ENCODE measurements at regions not wholly inside any gene's neighbourhood (a gene's known extent, or its start where the extent isn't known, plus 50 kb on each side); places are given as distances from the start of the nearest gene placed in this dataset.

DNA sequence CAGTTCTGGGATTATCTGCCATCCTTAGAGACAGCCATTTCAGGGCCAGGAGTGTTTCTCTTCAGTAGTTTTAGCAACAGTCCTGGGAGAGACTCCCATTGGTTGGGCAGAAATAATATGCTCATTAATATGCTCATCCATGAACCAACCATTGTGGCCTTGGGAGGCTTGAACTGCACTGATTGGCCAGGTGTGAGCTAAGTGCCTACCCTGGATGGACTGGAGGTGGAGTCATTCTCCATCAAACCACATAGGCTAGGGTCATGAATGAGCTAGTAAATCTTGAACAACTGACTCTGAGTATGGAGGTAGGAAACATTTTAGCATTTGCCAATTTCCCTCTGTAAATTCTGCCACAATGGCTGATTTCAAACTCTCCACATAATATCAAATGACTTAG is 70.2 kb upstream of the ZFP64 start:
- no peak overlapping the region for H3K4me3 Mint-ChIP-seq (ENCODE audit: low read depth)
- peaks cover 3% of the 10 kb centered on the region for H3K9me3 Mint-ChIP-seq (ENCODE audit: low read depth)
- peaks cover 1% of the 10 kb centered on the region for H3K36me3 Mint-ChIP-seq (ENCODE audit: insufficient read depth)
- H3K27ac Mint-ChIP-seq = no peak overlapping the region
- peaks cover 2% of the 10 kb centered on the region for H3K4me1 Mint-ChIP-seq (ENCODE audit: low read depth)
- TF ChIP-seq, protein P1, sequence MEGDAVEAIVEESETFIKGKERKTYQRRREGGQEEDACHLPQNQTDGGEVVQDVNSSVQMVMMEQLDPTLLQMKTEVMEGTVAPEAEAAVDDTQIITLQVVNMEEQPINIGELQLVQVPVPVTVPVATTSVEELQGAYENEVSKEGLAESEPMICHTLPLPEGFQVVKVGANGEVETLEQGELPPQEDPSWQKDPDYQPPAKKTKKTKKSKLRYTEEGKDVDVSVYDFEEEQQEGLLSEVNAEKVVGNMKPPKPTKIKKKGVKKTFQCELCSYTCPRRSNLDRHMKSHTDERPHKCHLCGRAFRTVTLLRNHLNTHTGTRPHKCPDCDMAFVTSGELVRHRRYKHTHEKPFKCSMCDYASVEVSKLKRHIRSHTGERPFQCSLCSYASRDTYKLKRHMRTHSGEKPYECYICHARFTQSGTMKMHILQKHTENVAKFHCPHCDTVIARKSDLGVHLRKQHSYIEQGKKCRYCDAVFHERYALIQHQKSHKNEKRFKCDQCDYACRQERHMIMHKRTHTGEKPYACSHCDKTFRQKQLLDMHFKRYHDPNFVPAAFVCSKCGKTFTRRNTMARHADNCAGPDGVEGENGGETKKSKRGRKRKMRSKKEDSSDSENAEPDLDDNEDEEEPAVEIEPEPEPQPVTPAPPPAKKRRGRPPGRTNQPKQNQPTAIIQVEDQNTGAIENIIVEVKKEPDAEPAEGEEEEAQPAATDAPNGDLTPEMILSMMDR (IDR thresholded peaks at IDR 0.05; ENCODE audit: unreplicated experiment) = no peak
- H3K27me3 Mint-ChIP-seq = peaks cover 22% of the 10 kb centered on the region
- DNase-seq (ENCODE audit: low spot score, unreplicated experiment) = no peak

DNA sequence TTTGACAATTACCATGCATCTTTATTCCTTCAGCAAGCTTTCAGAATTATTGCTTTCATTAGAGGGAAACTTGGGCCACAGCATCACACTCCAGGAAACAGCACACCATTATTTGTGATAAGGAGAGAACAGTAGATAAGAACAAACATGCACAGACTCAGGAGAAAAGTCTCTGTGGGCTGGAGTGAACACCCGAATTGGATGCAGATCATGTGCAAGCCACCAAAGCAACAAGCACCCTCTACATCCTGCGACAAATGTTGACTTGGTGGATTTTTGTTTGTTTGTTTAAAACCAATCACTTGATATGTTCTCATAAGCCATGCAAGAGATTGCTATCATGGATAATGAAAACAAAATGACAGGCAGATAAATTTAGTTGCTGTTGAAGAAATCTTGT is 67.7 kb upstream of the ZFP64 start:
- H3K27me3 Mint-ChIP-seq = peaks cover 20% of the 10 kb centered on the region
- H3K27ac Mint-ChIP-seq = no peak overlapping the region
- H3K4me3 Mint-ChIP-seq (ENCODE audit: low read depth) = no peak overlapping the region
- H3K36me3 Mint-ChIP-seq (ENCODE audit: insufficient read depth) = peaks cover 1% of the 10 kb centered on the region
- TF ChIP-seq, protein P1 (IDR thresholded peaks at IDR 0.05; ENCODE audit: unreplicated experiment) = no peak
- peaks cover 4% of the 10 kb centered on the region for H3K9me3 Mint-ChIP-seq (ENCODE audit: low read depth)
- peaks cover 2% of the 10 kb centered on the region for H3K4me1 Mint-ChIP-seq (ENCODE audit: low read depth)
- DNase-seq (ENCODE audit: low spot score, unreplicated experiment) = no peak

DNA sequence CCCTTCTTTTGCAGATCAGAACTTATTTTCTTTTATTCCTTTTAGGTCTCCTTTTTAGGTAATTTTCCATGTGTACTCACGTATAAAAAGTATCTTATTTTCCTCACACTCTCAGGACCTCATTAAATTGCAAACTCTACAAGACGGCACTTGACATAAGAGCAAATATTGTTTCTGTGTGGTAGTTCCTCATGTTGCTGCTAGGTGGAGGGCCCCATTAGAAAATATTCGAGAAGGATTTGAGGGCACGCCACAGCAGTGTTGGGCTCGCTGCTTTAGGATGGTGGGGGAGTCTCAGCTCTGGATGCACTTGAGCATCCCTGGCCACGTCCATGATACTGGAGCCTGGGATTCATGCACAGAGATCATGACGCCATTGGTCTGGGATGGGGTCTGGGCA is 64.9 kb upstream of the ZFP64 start:
- H3K27ac Mint-ChIP-seq = no peak overlapping the region
- DNase-seq (ENCODE audit: low spot score, unreplicated experiment) = no peak
- TF ChIP-seq, protein P1 (IDR thresholded peaks at IDR 0.05; ENCODE audit: unreplicated experiment) = no peak
- peaks cover 7% of the 10 kb centered on the region for H3K27me3 Mint-ChIP-seq
- peaks cover 2% of the 10 kb centered on the region for H3K4me1 Mint-ChIP-seq (ENCODE audit: low read depth)
- peaks cover 9% of the 10 kb centered on the region for H3K9me3 Mint-ChIP-seq (ENCODE audit: low read depth)
- H3K36me3 Mint-ChIP-seq (ENCODE audit: insufficient read depth) = peaks cover 1% of the 10 kb centered on the region
- no peak overlapping the region for H3K4me3 Mint-ChIP-seq (ENCODE audit: low read depth)

DNA sequence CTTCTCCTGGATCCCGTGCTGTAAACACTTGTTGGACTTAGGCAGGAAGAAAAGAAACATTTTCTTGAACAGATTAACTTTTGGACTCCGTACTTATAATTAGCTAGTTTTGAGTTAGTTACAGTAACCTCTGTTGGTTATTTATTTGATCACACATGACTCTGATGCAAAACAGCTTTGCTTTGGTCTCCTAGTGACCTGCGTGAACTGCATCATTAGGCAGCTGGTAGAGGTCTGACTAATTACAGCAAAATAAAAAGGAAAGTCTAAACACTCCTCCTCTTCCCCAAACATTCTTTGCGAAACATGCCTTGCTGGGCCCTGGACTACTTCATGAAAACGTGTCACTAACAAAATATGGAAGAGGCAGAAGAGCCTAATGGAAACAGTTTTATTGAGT is 61.1 kb upstream of the ZFP64 start:
- Mint-ChIP-seq H3K36me3 (ENCODE audit: insufficient read depth) (no peaks in the 10 kb centered on the region), H3K9me3 (ENCODE audit: low read depth) (peaks cover 6% of the 10 kb centered on the region), H3K4me1 (ENCODE audit: low read depth) (no peaks in the 10 kb centered on the region), H3K27ac (no peak overlapping the region), H3K27me3 (peaks cover 7% of the 10 kb centered on the region), H3K4me3 (ENCODE audit: low read depth) (no peak overlapping the region)
- no peak for DNase-seq (ENCODE audit: low spot score, unreplicated experiment)
- TF ChIP-seq, protein P1 (IDR thresholded peaks at IDR 0.05; ENCODE audit: unreplicated experiment) = no peak

DNA sequence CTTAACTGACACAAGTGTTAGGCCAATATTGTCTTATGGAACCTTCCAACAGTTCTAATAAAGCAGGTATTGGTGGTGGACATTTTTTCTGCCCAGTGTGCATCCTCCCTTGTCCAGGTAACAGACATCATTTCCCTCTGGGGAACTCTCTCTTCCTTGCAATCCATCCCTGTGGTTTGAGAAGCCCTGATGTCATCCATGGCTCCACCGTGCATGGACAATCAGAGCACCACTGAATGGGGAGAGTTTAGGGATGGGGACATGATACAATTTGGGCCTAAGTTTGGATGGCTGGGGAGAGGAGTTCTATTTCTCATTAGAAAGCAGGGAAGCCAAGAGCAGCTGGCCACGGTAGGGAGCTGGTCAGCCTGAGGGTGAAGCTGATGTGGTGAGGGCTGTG is 60.2 kb upstream of the ZFP64 start:
- Mint-ChIP-seq H3K27ac (no peak overlapping the region), H3K36me3 (ENCODE audit: insufficient read depth) (no peaks in the 10 kb centered on the region), H3K4me1 (ENCODE audit: low read depth) (no peaks in the 10 kb centered on the region), H3K4me3 (ENCODE audit: low read depth) (no peak overlapping the region), H3K27me3 (peaks cover 7% of the 10 kb centered on the region), H3K9me3 (ENCODE audit: low read depth) (peaks cover 6% of the 10 kb centered on the region)
- TF ChIP-seq, protein P1 (IDR thresholded peaks at IDR 0.05; ENCODE audit: unreplicated experiment) = no peak
- DNase-seq (ENCODE audit: low spot score, unreplicated experiment) = no peak
